PC-3 (cell line): ENCODE measurements at regions not wholly inside any gene's neighbourhood (a gene's known extent, or its start where the extent isn't known, plus 50 kb on each side); places are given as distances from the start of the nearest gene placed in this dataset.

ENCODE experiments used
- EZH2 ChIP-seq: fragments of 300-600 bp; sonication (generic); IDR thresholded peaks from one replicate; pipeline ENCODE4 v1.6.1; 2017; ENCODE audit warnings: antibody characterized with exemption, mild to moderate bottlenecking, low read length; ENCODE audit not compliant: unreplicated experiment
- TF ChIP-seq, protein P1 (sequence below): fragments of 300-600 bp; sonication (generic); conservative IDR thresholded peaks from 2 replicates; pipeline ENCODE4 v1.5.1; 2017; ENCODE audit warnings: antibody characterized with exemption, low read depth, mild to moderate bottlenecking, low read length

DNA sequence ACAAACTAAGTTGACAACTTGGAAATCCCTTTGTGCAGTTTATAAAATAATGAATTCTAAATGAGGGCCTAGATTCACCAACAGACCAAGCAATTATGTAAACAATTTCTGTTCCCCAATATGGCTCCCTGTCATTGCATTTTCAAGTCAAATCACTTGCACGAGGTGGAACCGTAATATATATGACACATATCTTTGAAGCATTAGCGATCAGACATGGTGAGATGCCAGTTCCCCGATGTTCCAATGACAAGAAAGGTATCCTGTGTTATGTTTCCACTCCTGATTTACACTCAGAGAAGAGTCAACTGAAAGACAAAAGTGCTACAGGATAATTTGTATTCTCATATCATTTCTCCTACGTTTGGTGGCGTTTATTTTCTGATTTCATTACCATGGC, 108.5 kb upstream of the TDRD3 start:
- TF ChIP-seq EZH2: no peak
- TF ChIP-seq, protein P1, sequence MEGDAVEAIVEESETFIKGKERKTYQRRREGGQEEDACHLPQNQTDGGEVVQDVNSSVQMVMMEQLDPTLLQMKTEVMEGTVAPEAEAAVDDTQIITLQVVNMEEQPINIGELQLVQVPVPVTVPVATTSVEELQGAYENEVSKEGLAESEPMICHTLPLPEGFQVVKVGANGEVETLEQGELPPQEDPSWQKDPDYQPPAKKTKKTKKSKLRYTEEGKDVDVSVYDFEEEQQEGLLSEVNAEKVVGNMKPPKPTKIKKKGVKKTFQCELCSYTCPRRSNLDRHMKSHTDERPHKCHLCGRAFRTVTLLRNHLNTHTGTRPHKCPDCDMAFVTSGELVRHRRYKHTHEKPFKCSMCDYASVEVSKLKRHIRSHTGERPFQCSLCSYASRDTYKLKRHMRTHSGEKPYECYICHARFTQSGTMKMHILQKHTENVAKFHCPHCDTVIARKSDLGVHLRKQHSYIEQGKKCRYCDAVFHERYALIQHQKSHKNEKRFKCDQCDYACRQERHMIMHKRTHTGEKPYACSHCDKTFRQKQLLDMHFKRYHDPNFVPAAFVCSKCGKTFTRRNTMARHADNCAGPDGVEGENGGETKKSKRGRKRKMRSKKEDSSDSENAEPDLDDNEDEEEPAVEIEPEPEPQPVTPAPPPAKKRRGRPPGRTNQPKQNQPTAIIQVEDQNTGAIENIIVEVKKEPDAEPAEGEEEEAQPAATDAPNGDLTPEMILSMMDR: no peak
